HEK293 (cell line): ENCODE measurements at regions not wholly inside any gene's neighbourhood (a gene's known extent, or its start where the extent isn't known, plus 50 kb on each side); places are given as distances from the start of the nearest gene placed in this dataset.

ENCODE experiments used
- CTCF ChIA-PET: fragments of 350-600 bp; formaldehyde crosslinking; extraction: SDS; loops from one replicate; lab custom pipeline; 2021; ENCODE audit warnings: antibody characterized with exemption; lab: Yijun Ruan, JAX
- POLR2A ChIA-PET: fragments of 300-600 bp; formaldehyde crosslinking; extraction: SDS; loops from one replicate; lab custom pipeline; 2020; ENCODE audit warnings: antibody characterized with exemption, inconsistent platforms; lab: Yijun Ruan, JAX
- H3K27ac ChIP-seq: fragments of 200-500 bp; sonication (Bioruptor generic); 2 replicates; pipeline ENCODE4 v1.5.1; 2014; ENCODE audit warnings: low read depth, low read length, control low read depth, inconsistent platforms; ENCODE audit errors: extremely low read depth
- H3K36me3 ChIP-seq, 2 experiments: fragments of 200-500 bp in 1 of 2; sonication (Bioruptor generic) in 1 of 2; 1 replicate in 1 of 2; 2 replicates in 1 of 2; pipeline ENCODE4 v1.5.1; 2014 to 2017; ENCODE audit warnings: inconsistent platforms in 2 of 2, low read length in 2 of 2; ENCODE audit not compliant: control insufficient read depth in 2 of 2, insufficient read depth in 1 of 2
- H3K4me1 ChIP-seq: fragments of 200-500 bp; sonication (Bioruptor generic); 2 replicates; pipeline ENCODE4 v1.5.1; 2014; ENCODE audit warnings: mild to moderate bottlenecking, low read length, inconsistent platforms; ENCODE audit not compliant: control insufficient read depth, insufficient read depth
- H3K4me3 ChIP-seq: 2 replicates; pipeline ENCODE4 v1.5.1; 2011; ENCODE audit warnings: low read depth, mild to moderate bottlenecking, control low read depth, low read length, moderate library complexity
- H3K9me3 ChIP-seq: fragments of 200-500 bp; sonication (Bioruptor generic); 2 replicates; pipeline ENCODE4 v1.5.1; 2014; ENCODE audit warnings: low read depth, low read length, inconsistent platforms; ENCODE audit not compliant: control insufficient read depth, insufficient read depth
- EGR2 ChIP-seq: fragments of 450-650 bp; formaldehyde crosslinking; IDR thresholded peaks from 2 replicates; pipeline ENCODE4 v1.5.1; 2016; ENCODE audit warnings: low read depth, missing biosample characterization, missing genetic modification characterization
- GLIS2 ChIP-seq: fragments of 450-650 bp; formaldehyde crosslinking; IDR thresholded peaks from 2 replicates; pipeline ENCODE4 v1.5.1; 2016; ENCODE audit warnings: missing biosample characterization, missing genetic modification characterization
- KLF1 ChIP-seq: fragments of 450-650 bp; formaldehyde crosslinking; IDR thresholded peaks from 2 replicates; pipeline ENCODE4 v1.5.1; 2016; ENCODE audit warnings: missing biosample characterization, missing genetic modification characterization
- KLF9 ChIP-seq: fragments of 450-650 bp; formaldehyde crosslinking; IDR thresholded peaks from 2 replicates; pipeline ENCODE4 v1.5.1; 2016; ENCODE audit warnings: missing biosample characterization, missing genetic modification characterization, low read depth
- OVOL3 ChIP-seq: fragments of 450-650 bp; formaldehyde crosslinking; IDR thresholded peaks from 2 replicates; pipeline ENCODE4 v1.5.1; 2016; ENCODE audit warnings: missing biosample characterization, missing genetic modification characterization
- RBAK ChIP-seq: fragments of 450-650 bp; formaldehyde crosslinking; IDR thresholded peaks from 2 replicates; pipeline ENCODE4 v1.5.1; 2016; ENCODE audit warnings: missing biosample characterization, missing genetic modification characterization
- SETDB1 ChIP-seq: IDR thresholded peaks from one replicate; pipeline ENCODE4 v1.6.1; 2017; ENCODE audit warnings: mild to moderate bottlenecking, low read length, moderate library complexity, mixed read lengths; ENCODE audit not compliant: insufficient read length
- YY2 ChIP-seq: fragments of 450-650 bp; formaldehyde crosslinking; IDR thresholded peaks from 2 replicates; pipeline ENCODE4 v1.5.1; 2016; ENCODE audit warnings: missing biosample characterization, missing genetic modification characterization
- ZBTB48 ChIP-seq: fragments of 450-650 bp; formaldehyde crosslinking; IDR thresholded peaks from 2 replicates; pipeline ENCODE4 v1.5.1; 2016; ENCODE audit warnings: missing biosample characterization, missing genetic modification characterization
- ZEB2 ChIP-seq: fragments of 450-650 bp; formaldehyde crosslinking; IDR thresholded peaks from 2 replicates; pipeline ENCODE4 v1.5.1; 2016; ENCODE audit warnings: missing biosample characterization, missing genetic modification characterization
- ZFP69B ChIP-seq: fragments of 450-650 bp; formaldehyde crosslinking; IDR thresholded peaks from 2 replicates; pipeline ENCODE4 v1.5.1; 2016; ENCODE audit warnings: missing biosample characterization, missing genetic modification characterization
- ZNF221 ChIP-seq: fragments of 450-650 bp; formaldehyde crosslinking; IDR thresholded peaks from 2 replicates; pipeline ENCODE4 v1.5.1; 2017; ENCODE audit warnings: missing biosample characterization, missing genetic modification characterization, borderline replicate concordance
- ZNF223 ChIP-seq: fragments of 450-650 bp; formaldehyde crosslinking; IDR thresholded peaks from 2 replicates; pipeline ENCODE4 v1.5.1; 2016; ENCODE audit warnings: missing biosample characterization, missing genetic modification characterization
- ZNF37A ChIP-seq: fragments of 450-650 bp; IDR thresholded peaks from 2 replicates; pipeline ENCODE4 v1.5.1; 2018; ENCODE audit warnings: missing biosample characterization, missing genetic modification characterization
- ZNF433 ChIP-seq: fragments of 450-650 bp; formaldehyde crosslinking; IDR thresholded peaks from 2 replicates; pipeline ENCODE4 v1.5.1; 2016; ENCODE audit warnings: missing biosample characterization, missing genetic modification characterization, low read depth
- ZNF501 ChIP-seq: fragments of 450-650 bp; formaldehyde crosslinking; IDR thresholded peaks from 2 replicates; pipeline ENCODE4 v1.5.1; 2016; ENCODE audit warnings: missing biosample characterization, missing genetic modification characterization
- ZNF514 ChIP-seq: fragments of 450-650 bp; formaldehyde crosslinking; IDR thresholded peaks from 2 replicates; pipeline ENCODE4 v1.5.1; 2016; ENCODE audit warnings: missing biosample characterization, missing genetic modification characterization
- ZNF530 ChIP-seq: fragments of 450-650 bp; formaldehyde crosslinking; IDR thresholded peaks from 2 replicates; pipeline ENCODE4 v1.5.1; 2016; ENCODE audit warnings: low read depth, missing biosample characterization, missing genetic modification characterization
- ZNF596 ChIP-seq: fragments of 450-650 bp; IDR thresholded peaks from 2 replicates; pipeline ENCODE4 v1.5.0; 2018; ENCODE audit warnings: missing biosample characterization, mild to moderate bottlenecking, missing genetic modification characterization, moderate library complexity
- ZNF626 ChIP-seq: fragments of 450-650 bp; sonication (Bioruptor Pico); formaldehyde crosslinking; IDR thresholded peaks from 2 replicates; pipeline ENCODE4 v1.5.1; 2018; ENCODE audit warnings: missing biosample characterization, missing genetic modification characterization, inconsistent platforms
- ZNF837 ChIP-seq: fragments of 450-650 bp; formaldehyde crosslinking; IDR thresholded peaks from 2 replicates; pipeline ENCODE4 v1.5.1; 2016; ENCODE audit warnings: missing biosample characterization, missing genetic modification characterization
- ZSCAN23 ChIP-seq: fragments of 450-650 bp; formaldehyde crosslinking; IDR thresholded peaks from 2 replicates; pipeline ENCODE4 v1.5.1; 2016; ENCODE audit warnings: missing biosample characterization, missing genetic modification characterization
- TF ChIP-seq, protein P1 (sequence below): fragments of 450-650 bp; formaldehyde crosslinking; IDR thresholded peaks from 2 replicates; pipeline ENCODE4 v1.5.1; 2016; ENCODE audit warnings: missing biosample characterization, missing genetic modification characterization
- TF ChIP-seq, protein P2 (sequence below): fragments of 450-650 bp; formaldehyde crosslinking; IDR thresholded peaks from 2 replicates; pipeline ENCODE4; 2016; ENCODE audit warnings: missing biosample characterization, missing genetic modification characterization
- TF ChIP-seq, protein P3 (sequence below): fragments of 450-650 bp; formaldehyde crosslinking; IDR thresholded peaks from 2 replicates; pipeline ENCODE4 v1.5.1; 2016; ENCODE audit warnings: missing biosample characterization, missing genetic modification characterization
- TF ChIP-seq, protein P4 (sequence below): fragments of 450-650 bp; formaldehyde crosslinking; IDR thresholded peaks from 2 replicates; pipeline ENCODE4 v1.5.1; 2016; ENCODE audit warnings: missing biosample characterization, missing genetic modification characterization
- TF ChIP-seq, protein P5 (sequence below): fragments of 450-650 bp; formaldehyde crosslinking; IDR thresholded peaks from 2 replicates; pipeline ENCODE4 v1.5.1; 2016; ENCODE audit warnings: missing biosample characterization, missing genetic modification characterization

DNA sequence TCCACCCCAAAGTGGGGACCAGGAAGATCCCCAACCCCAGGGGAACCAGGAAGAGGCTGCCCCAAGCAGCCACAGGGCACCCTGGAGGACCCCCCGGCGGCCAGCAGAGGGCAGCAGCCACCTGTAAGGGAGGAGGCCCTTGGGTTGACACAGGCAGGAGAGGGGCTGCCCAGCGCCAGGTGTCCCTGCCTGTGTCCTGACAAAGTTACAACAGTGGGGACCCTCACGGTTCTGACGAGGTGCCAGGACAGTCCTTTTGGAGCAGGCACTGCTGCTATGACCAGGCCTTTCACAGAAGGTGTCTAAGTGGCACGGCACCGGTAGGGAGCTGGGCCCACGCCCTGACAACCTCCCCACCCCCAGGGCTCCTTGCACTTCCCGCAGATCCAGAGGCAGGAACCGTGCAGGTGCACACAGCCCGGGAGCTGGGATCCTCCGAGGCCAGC lies 176.7 kb downstream of the BMP7 start (continued):
- TF ChIP-seq, protein P1, sequence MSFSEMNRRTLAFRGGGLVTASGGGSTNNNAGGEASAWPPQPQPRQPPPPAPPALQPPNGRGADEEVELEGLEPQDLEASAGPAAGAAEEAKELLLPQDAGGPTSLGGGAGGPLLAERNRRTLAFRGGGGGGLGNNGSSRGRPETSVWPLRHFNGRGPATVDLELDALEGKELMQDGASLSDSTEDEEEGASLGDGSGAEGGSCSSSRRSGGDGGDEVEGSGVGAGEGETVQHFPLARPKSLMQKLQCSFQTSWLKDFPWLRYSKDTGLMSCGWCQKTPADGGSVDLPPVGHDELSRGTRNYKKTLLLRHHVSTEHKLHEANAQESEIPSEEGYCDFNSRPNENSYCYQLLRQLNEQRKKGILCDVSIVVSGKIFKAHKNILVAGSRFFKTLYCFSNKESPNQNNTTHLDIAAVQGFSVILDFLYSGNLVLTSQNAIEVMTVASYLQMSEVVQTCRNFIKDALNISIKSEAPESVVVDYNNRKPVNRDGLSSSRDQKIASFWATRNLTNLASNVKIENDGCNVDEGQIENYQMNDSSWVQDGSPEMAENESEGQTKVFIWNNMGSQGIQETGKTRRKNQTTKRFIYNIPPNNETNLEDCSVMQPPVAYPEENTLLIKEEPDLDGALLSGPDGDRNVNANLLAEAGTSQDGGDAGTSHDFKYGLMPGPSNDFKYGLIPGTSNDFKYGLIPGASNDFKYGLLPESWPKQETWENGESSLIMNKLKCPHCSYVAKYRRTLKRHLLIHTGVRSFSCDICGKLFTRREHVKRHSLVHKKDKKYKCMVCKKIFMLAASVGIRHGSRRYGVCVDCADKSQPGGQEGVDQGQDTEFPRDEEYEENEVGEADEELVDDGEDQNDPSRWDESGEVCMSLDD (tag by site-specific recombination) = 0 out of 2 replicates have a peak, but pooled peaks have one; percentile 27
- TF ChIP-seq ZNF433 (tag by site-specific recombination) (no peak), ZNF221 (no peak), ZBTB48 (tag by site-specific recombination) (peak; percentile 50; the same call in 1 of the 2 replicates), GLIS2 (tag by site-specific recombination) (peak; percentile 49)
- TF ChIP-seq, protein P2, sequence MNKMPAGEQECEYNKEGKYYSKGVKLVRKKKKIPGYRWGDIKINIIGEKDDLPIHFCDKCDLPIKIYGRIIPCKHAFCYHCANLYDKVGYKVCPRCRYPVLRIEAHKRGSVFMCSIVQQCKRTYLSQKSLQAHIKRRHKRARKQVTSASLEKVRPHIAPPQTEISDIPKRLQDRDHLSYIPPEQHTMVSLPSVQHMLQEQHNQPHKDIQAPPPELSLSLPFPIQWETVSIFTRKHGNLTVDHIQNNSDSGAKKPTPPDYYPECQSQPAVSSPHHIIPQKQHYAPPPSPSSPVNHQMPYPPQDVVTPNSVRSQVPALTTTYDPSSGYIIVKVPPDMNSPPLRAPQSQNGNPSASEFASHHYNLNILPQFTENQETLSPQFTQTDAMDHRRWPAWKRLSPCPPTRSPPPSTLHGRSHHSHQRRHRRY (tag by site-specific recombination) = no peak

DNA sequence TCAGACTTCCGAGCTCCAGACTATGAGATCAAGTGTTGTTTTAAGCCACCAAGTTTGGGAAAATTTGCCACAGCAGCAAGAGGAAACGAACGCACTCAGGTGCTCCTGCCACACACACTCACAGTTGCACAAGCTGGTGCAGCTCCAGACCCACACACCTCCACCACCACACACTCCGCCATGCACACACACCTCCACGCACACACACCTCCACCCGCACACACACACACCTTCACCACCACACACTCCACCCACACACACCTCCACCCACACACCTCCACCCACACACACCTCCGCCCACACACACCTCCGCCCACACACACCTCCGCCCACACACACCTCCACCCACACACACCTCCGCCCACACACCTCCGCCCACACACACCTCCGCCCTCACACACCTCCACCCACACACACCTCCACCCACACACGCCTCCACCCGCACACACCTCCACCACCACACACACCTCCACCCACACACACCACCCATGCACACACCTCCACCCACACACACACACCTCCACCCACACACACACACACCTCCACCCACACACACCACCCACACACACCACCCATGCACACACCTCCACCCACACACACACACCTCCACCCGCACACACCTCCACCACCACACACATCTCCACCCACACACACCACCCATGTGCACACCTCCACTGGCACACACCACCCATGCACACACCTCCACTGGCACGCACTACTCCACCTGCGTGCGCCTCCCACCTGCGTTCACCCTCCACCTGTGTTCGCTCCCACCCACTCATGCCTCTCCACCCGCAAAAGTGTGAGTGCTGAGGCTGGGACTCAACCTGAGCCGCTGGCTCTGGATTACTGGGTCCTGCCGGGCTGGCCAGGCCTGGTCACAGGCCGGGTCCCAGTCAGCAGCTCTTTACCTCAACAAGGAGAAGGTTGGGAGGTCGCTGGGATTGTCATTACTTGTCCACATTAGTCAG lies 175.6 kb downstream of the BMP7 start:
- no peaks in the 10 kb centered on the region for H3K36me3 ChIP-seq
- ChIA-PET CTCF (interaction anchor here (0.6 to 7.2 kb wide), 16 partner anchors 10 to 388 kb away, joined by 3 to 165 read pairs (median 4); partner anchors contain the start of gene SPO11), POLR2A (no interaction called here)
- H3K4me1 ChIP-seq = no peaks in the 10 kb centered on the region
- H3K9me3 ChIP-seq = no peaks in the 10 kb centered on the region
- H3K27ac ChIP-seq = no peak overlapping the region
- no peak overlapping the region for H3K4me3 ChIP-seq
- TF ChIP-seq YY2 (tag by site-specific recombination) (no peak), RBAK (no peak), ZEB2 (tag by site-specific recombination) (no peak), ZNF530 (no peak), ZNF514 (tag by site-specific recombination) (no peak), SETDB1 (no peak), KLF9 (tag by site-specific recombination) (no peak), ZFP69B (tag by site-specific recombination) (no peak), ZNF626 (no peak), KLF1 (tag by site-specific recombination) (peak; percentile 99), ZNF223 (no peak), ZSCAN23 (tag by site-specific recombination) (no peak), ZNF501 (no peak), ZNF837 (no peak), OVOL3 (no peak), ZNF596 (tag by site-specific recombination) (no peak), EGR2 (tag by site-specific recombination) (peak; percentile 93), ZNF37A (tag by site-specific recombination) (no peak)
- TF ChIP-seq, protein P3, sequence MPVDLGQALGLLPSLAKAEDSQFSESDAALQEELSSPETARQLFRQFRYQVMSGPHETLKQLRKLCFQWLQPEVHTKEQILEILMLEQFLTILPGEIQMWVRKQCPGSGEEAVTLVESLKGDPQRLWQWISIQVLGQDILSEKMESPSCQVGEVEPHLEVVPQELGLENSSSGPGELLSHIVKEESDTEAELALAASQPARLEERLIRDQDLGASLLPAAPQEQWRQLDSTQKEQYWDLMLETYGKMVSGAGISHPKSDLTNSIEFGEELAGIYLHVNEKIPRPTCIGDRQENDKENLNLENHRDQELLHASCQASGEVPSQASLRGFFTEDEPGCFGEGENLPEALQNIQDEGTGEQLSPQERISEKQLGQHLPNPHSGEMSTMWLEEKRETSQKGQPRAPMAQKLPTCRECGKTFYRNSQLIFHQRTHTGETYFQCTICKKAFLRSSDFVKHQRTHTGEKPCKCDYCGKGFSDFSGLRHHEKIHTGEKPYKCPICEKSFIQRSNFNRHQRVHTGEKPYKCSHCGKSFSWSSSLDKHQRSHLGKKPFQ (tag by site-specific recombination) = no peak
- TF ChIP-seq, protein P4, sequence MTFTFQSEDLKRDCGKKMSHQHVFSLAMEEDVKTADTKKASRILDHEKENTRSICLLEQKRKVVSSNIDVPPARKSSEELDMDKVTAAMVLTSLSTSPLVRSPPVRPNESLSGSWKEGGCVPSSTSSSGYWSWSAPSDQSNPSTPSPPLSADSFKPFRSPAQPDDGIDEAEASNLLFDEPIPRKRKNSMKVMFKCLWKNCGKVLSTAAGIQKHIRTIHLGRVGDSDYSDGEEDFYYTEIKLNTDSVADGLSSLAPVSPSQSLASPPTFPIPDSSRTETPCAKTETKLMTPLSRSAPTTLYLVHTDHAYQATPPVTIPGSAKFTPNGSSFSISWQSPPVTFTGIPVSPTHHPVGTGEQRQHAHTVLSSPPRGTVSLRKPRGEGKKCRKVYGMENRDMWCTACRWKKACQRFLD (tag by site-specific recombination) = no peak
- TF ChIP-seq, protein P5, sequence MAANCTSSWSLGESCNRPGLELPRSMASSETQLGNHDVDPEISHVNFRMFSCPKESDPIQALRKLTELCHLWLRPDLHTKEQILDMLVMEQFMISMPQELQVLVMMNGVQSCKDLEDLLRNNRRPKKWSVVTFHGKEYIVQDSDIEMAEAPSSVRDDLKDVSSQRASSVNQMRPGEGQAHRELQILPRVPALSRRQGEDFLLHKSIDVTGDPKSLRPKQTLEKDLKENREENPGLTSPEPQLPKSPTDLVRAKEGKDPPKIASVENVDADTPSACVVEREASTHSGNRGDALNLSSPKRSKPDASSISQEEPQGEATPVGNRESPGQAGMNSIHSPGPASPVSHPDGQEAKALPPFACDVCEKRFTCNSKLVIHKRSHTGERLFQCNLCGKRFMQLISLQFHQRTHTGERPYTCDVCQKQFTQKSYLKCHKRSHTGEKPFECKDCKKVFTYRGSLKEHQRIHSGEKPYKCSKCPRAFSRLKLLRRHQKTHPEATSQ (tag by site-specific recombination) = no peak
- TF ChIP-seq, protein P2 (tag by site-specific recombination) = no peak
